C4-2B (cell line): ENCODE measurements at regions not wholly inside any gene's neighbourhood (a gene's known extent, or its start where the extent isn't known, plus 50 kb on each side); places are given as distances from the start of the nearest gene placed in this dataset.
"Not testable (repeated sequence)": the region's sequence is repeated elsewhere in the genome, so short reads cannot be mapped to it uniquely, and the experiment has no call there.

ENCODE experiments used
- H3K27ac ChIP-seq: fragments of 450-650 bp; 2 replicates; pipeline ENCODE4 v1.5.1; 2017
- ZFX ChIP-seq: fragments of 450-650 bp; IDR thresholded peaks from 2 replicates; pipeline ENCODE4 v1.6.1; 2017
- TF ChIP-seq, protein P1 (sequence below): fragments of 450-650 bp; conservative IDR thresholded peaks from 2 replicates; pipeline ENCODE4 v1.5.1; 2017; ENCODE audit warnings: mild to moderate bottlenecking

- TF ChIP-seq, protein P1, sequence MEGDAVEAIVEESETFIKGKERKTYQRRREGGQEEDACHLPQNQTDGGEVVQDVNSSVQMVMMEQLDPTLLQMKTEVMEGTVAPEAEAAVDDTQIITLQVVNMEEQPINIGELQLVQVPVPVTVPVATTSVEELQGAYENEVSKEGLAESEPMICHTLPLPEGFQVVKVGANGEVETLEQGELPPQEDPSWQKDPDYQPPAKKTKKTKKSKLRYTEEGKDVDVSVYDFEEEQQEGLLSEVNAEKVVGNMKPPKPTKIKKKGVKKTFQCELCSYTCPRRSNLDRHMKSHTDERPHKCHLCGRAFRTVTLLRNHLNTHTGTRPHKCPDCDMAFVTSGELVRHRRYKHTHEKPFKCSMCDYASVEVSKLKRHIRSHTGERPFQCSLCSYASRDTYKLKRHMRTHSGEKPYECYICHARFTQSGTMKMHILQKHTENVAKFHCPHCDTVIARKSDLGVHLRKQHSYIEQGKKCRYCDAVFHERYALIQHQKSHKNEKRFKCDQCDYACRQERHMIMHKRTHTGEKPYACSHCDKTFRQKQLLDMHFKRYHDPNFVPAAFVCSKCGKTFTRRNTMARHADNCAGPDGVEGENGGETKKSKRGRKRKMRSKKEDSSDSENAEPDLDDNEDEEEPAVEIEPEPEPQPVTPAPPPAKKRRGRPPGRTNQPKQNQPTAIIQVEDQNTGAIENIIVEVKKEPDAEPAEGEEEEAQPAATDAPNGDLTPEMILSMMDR = no peak
- no peak for TF ChIP-seq ZFX
- H3K27ac ChIP-seq = no peak overlapping the region
Measured at GRCh38 chr4:52431869-52432268, 227.2 kb downstream of the USP46 start.

DNA sequence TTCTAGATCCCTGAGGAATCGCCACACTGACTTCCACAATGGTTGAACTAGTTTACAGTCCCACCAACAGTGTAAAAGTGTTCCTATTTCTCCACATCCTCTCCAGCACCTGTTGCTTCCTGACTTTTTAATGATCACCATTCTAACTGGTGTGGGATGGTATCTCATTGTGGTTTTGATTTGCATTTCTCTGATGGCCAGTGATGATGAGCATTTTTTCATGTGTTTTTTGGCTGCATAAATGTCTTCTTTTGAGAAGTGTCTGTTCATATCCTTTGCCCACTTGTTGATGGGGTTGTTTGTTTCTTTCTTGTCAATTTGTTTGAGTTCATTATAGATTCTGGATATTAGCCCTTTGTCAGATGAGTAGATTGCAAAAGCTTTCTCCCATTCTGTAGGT, 216.6 kb downstream of the USP46 start:
- not testable (repeated sequence) for H3K27ac ChIP-seq

DNA sequence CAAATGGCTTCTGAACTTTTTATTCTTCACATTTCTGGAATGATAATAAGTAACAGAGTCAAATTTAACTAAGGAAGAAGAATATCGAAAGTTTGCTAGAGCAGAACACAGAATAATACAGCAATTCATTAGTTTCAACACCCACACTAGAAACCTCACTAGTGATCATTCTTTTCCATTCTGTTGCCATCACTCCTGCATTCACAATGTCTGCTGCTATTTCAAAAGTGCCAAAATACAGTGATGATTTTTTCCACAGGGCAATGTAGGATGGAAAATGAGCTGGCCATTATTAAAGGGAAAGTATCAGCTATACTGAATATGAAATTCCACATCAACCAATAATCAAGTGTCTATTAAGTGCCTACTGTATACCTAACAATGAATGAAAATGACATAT, 186.7 kb downstream of the USP46 start:
- TF ChIP-seq, protein P1 = no peak
- no peak for TF ChIP-seq ZFX
- no peak overlapping the region for H3K27ac ChIP-seq

DNA sequence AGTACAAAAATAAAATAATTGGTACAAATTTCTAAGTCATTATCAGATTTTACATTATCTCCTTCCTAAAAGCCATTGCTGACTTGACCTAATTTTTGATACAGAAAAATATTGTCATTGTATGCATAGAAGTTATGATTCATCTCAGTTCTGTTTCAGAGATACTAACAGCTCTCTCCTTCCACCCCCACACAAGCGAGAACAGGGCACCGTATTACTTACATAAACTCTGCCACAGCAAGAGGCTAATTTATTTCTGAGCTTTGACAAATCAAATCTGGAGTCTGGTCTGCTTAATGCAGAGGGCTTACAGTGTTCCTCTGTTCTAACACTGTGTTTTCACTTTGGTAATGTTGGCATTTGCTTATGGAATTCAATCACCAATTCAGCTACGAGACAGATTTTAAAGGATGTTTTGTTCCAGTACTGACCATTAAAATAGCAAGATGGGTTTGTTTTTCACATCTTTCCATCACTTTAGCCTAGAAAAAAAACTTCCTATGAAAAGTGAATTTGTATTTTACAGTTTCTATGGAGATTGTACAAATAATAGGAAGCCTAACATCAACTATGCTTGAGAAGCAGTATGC, 181.8 kb downstream of the USP46 start:
- H3K27ac ChIP-seq = no peak overlapping the region
- TF ChIP-seq, protein P1 = no peak
- TF ChIP-seq ZFX = no peak

- no peak overlapping the region for H3K27ac ChIP-seq
- TF ChIP-seq, protein P1 = no peak
- no peak for TF ChIP-seq ZFX
Measured at GRCh38 chr4:52483186-52483890, 175.8 kb downstream of the USP46 start.

- TF ChIP-seq, protein P1 = no peak
- TF ChIP-seq ZFX = no peak
- H3K27ac ChIP-seq = no peak overlapping the region
Measured at GRCh38 chr4:52507774-52508173, 151.3 kb downstream of the USP46 start.

GRCh38 chr4:52510939-52511565, 148.0 kb downstream of the USP46 start:
- no peak for TF ChIP-seq ZFX
- TF ChIP-seq, protein P1 = no peak

More at GRCh38 chr4:52510939-52511565, 148.0 kb downstream of the USP46 start:
- H3K27ac ChIP-seq = no peak overlapping the region
